ENCODE measurements at regions not wholly inside any gene's neighbourhood (a gene's known extent, or its start where the extent isn't known, plus 50 kb on each side); places are given as distances from the start of the nearest gene placed in this dataset.

DNA sequence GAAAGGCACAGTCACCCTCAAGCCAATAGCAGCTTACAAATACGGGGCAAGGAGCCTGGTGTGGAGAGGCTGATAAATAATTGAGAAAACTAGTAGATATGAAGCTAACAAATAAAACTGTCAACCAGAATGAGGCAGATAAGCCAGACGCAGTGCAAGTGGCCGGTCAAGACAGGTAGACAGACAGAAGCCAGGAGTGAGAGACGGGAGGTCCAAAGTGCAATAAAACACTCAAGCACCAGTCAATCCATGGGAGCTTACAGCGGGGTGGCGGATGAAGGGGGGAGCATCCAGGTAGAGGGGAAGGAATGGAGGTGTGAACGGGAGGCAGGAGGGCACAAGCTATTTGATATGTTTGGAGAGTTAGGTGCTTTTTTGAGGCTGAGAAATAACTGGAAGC is 193.1 kb downstream of the FOXD4L6 start:
- no peak for TF ChIP-seq RAD21 (IDR thresholded peaks at IDR 0.05; ENCODE audit: low read length)
- TF ChIP-seq, protein P1, sequence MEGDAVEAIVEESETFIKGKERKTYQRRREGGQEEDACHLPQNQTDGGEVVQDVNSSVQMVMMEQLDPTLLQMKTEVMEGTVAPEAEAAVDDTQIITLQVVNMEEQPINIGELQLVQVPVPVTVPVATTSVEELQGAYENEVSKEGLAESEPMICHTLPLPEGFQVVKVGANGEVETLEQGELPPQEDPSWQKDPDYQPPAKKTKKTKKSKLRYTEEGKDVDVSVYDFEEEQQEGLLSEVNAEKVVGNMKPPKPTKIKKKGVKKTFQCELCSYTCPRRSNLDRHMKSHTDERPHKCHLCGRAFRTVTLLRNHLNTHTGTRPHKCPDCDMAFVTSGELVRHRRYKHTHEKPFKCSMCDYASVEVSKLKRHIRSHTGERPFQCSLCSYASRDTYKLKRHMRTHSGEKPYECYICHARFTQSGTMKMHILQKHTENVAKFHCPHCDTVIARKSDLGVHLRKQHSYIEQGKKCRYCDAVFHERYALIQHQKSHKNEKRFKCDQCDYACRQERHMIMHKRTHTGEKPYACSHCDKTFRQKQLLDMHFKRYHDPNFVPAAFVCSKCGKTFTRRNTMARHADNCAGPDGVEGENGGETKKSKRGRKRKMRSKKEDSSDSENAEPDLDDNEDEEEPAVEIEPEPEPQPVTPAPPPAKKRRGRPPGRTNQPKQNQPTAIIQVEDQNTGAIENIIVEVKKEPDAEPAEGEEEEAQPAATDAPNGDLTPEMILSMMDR (IDR thresholded peaks at IDR 0.05), result no peak
- TF ChIP-seq RFX5 (IDR thresholded peaks at IDR 0.05; ENCODE audit: low read length), result no peak
- TF ChIP-seq, protein P2, sequence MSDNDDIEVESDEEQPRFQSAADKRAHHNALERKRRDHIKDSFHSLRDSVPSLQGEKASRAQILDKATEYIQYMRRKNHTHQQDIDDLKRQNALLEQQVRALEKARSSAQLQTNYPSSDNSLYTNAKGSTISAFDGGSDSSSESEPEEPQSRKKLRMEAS (IDR thresholded peaks at IDR 0.05; ENCODE audit: low read depth), result no peak
- TF ChIP-seq POLR2AphosphoS5 (IDR thresholded peaks at IDR 0.05; ENCODE audit: low read depth, low read length), result no peak
- TF ChIP-seq EP300 (IDR thresholded peaks at IDR 0.05; ENCODE audit: borderline replicate concordance in 1 of 2, low read depth in 1 of 2, low read length in 1 of 2), result no peak
- TF ChIP-seq, protein P3, sequence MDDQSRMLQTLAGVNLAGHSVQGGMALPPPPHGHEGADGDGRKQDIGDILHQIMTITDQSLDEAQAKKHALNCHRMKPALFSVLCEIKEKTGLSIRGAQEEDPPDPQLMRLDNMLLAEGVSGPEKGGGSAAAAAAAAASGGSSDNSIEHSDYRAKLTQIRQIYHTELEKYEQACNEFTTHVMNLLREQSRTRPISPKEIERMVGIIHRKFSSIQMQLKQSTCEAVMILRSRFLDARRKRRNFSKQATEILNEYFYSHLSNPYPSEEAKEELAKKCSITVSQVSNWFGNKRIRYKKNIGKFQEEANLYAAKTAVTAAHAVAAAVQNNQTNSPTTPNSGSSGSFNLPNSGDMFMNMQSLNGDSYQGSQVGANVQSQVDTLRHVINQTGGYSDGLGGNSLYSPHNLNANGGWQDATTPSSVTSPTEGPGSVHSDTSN (IDR thresholded peaks at IDR 0.05), result no peak
- TF ChIP-seq YY1 (IDR thresholded peaks at IDR 0.05; ENCODE audit: low read depth), result no peak
- TF ChIP-seq ELF1 (IDR thresholded peaks at IDR 0.05), result no peak
- no peak for TF ChIP-seq GABPA (IDR thresholded peaks at IDR 0.05; ENCODE audit: low read depth)
- TF ChIP-seq, protein P4, sequence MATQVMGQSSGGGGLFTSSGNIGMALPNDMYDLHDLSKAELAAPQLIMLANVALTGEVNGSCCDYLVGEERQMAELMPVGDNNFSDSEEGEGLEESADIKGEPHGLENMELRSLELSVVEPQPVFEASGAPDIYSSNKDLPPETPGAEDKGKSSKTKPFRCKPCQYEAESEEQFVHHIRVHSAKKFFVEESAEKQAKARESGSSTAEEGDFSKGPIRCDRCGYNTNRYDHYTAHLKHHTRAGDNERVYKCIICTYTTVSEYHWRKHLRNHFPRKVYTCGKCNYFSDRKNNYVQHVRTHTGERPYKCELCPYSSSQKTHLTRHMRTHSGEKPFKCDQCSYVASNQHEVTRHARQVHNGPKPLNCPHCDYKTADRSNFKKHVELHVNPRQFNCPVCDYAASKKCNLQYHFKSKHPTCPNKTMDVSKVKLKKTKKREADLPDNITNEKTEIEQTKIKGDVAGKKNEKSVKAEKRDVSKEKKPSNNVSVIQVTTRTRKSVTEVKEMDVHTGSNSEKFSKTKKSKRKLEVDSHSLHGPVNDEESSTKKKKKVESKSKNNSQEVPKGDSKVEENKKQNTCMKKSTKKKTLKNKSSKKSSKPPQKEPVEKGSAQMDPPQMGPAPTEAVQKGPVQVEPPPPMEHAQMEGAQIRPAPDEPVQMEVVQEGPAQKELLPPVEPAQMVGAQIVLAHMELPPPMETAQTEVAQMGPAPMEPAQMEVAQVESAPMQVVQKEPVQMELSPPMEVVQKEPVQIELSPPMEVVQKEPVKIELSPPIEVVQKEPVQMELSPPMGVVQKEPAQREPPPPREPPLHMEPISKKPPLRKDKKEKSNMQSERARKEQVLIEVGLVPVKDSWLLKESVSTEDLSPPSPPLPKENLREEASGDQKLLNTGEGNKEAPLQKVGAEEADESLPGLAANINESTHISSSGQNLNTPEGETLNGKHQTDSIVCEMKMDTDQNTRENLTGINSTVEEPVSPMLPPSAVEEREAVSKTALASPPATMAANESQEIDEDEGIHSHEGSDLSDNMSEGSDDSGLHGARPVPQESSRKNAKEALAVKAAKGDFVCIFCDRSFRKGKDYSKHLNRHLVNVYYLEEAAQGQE (IDR thresholded peaks at IDR 0.05; ENCODE audit: low read depth, low read length), result no peak
- TF ChIP-seq CHD2 (IDR thresholded peaks at IDR 0.05; ENCODE audit: low read length, partially characterized antibody), result no peak
- no peak for TF ChIP-seq SIN3A (IDR thresholded peaks at IDR 0.05; ENCODE audit: borderline replicate concordance, low read depth, low read length)
